PC-9 (cell line): ENCODE measurements at regions not wholly inside any gene's neighbourhood (a gene's known extent, or its start where the extent isn't known, plus 50 kb on each side); places are given as distances from the start of the nearest gene placed in this dataset.

Experiments used
- EZH2 ChIP-seq: fragments of 200-600 bp; sonication (generic); IDR thresholded peaks from 2 replicates; pipeline ENCODE4 v1.8.0; 2017; ENCODE audit warnings: antibody characterized with exemption, low read depth
- TF ChIP-seq, protein P1 (sequence below): fragments of 200-600 bp; sonication (generic); conservative IDR thresholded peaks from 2 replicates; pipeline ENCODE4 v1.6.1; 2017; ENCODE audit warnings: mixed run types, antibody characterized with exemption, mild to moderate bottlenecking, moderate library complexity

GRCh38 chr18:1522249-1522615 is 617.6 kb downstream of the ADCYAP1 start:
- no peak for TF ChIP-seq EZH2
- TF ChIP-seq, protein P1, sequence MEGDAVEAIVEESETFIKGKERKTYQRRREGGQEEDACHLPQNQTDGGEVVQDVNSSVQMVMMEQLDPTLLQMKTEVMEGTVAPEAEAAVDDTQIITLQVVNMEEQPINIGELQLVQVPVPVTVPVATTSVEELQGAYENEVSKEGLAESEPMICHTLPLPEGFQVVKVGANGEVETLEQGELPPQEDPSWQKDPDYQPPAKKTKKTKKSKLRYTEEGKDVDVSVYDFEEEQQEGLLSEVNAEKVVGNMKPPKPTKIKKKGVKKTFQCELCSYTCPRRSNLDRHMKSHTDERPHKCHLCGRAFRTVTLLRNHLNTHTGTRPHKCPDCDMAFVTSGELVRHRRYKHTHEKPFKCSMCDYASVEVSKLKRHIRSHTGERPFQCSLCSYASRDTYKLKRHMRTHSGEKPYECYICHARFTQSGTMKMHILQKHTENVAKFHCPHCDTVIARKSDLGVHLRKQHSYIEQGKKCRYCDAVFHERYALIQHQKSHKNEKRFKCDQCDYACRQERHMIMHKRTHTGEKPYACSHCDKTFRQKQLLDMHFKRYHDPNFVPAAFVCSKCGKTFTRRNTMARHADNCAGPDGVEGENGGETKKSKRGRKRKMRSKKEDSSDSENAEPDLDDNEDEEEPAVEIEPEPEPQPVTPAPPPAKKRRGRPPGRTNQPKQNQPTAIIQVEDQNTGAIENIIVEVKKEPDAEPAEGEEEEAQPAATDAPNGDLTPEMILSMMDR = no peak
